NCI-H345 treated with DMSO at 0.1 percent for 48 hours (cell line): ENCODE measurements at regions not wholly inside any gene's neighbourhood (a gene's known extent, or its start where the extent isn't known, plus 50 kb on each side); places are given as distances from the start of the nearest gene placed in this dataset.

Source experiments
- DNase-seq: peaks from one replicate; lab custom pipeline; 2025; ENCODE audit not compliant: unreplicated experiment; lab: John Stamatoyannopoulos, UW

- peak; percentile 60 for DNase-seq
Measured at GRCh38 chr1:75079538-75080290, 54.5 kb upstream of the LHX8 start.

- DNase-seq: no peak
Measured at GRCh38 chr1:75083223-75083622, 51.0 kb upstream of the LHX8 start.

GRCh38 chr1:75083848-75084514, 50.2 kb upstream of the LHX8 start:
- no peak for DNase-seq
